SJCRH30 (cell line): ENCODE measurements at regions not wholly inside any gene's neighbourhood (a gene's known extent, or its start where the extent isn't known, plus 50 kb on each side); places are given as distances from the start of the nearest gene placed in this dataset.
"Not testable (repeated sequence)": the region's sequence is repeated elsewhere in the genome, so short reads cannot be mapped to it uniquely, and the experiment has no call there.

ENCODE experiments used
- DNase-seq, 2 experiments: peaks; one replicate each; pipeline ENCODE4 v3.0.0-alpha.2; 2015 to 2020
- H3K27ac ChIP-seq: fragments of 250-450 bp; sonication (Bioruptor Pico); 2 replicates; pipeline ENCODE4 v1.5.1; 2020; ENCODE audit warnings: mild to moderate bottlenecking, moderate library complexity
- H3K27me3 ChIP-seq: fragments of 250-450 bp; sonication (Bioruptor Pico); 2 replicates; pipeline ENCODE4 v1.5.1; 2020; ENCODE audit warnings: mild to moderate bottlenecking, moderate library complexity
- H3K36me3 ChIP-seq: fragments of 250-450 bp; sonication (Bioruptor Pico); 2 replicates; pipeline ENCODE4 v1.5.1; 2020; ENCODE audit warnings: mild to moderate bottlenecking, moderate library complexity
- H3K4me1 ChIP-seq: fragments of 250-450 bp; sonication (Bioruptor Pico); 2 replicates; pipeline ENCODE4 v1.5.1; 2020; ENCODE audit warnings: mild to moderate bottlenecking, moderate library complexity
- H3K4me3 ChIP-seq: fragments of 250-450 bp; sonication (Bioruptor Pico); 2 replicates; pipeline ENCODE4 v1.5.1; 2020; ENCODE audit warnings: mild to moderate bottlenecking, moderate library complexity
- H3K9me3 ChIP-seq: fragments of 250-450 bp; sonication (Bioruptor Pico); replicated peaks from 2 replicates; pipeline ENCODE4 v1.5.1; 2020; ENCODE audit warnings: mild to moderate bottlenecking, moderate library complexity

GRCh38 chr4:59537246-59537886 is 1662.8 kb upstream of the ADGRL3 start:
- Histone ChIP-seq H3K27me3 (no peaks in the 10 kb centered on the region), H3K9me3 (no peaks in the 10 kb centered on the region), H3K4me1 (peaks cover 31% of the 10 kb centered on the region), H3K27ac (no peak overlapping the region), H3K36me3 (no peaks in the 10 kb centered on the region), H3K4me3 (no peak overlapping the region)
- no peak for DNase-seq

- H3K27me3 ChIP-seq: no peaks in the 10 kb centered on the region
- no peaks in the 10 kb centered on the region for H3K9me3 ChIP-seq
- no peak overlapping the region for H3K4me3 ChIP-seq
- H3K4me1 ChIP-seq: peaks cover 25% of the 10 kb centered on the region
- H3K27ac ChIP-seq: no peak overlapping the region
- DNase-seq: no peak
- H3K36me3 ChIP-seq: no peaks in the 10 kb centered on the region
Observed at GRCh38 chr4:59539401-59539800, 1660.7 kb upstream of the ADGRL3 start.

- no peak for DNase-seq
- Histone ChIP-seq H3K27ac (no peak overlapping the region), H3K4me3 (no peak overlapping the region)
Observed at GRCh38 chr4:59540311-59540710, 1659.8 kb upstream of the ADGRL3 start.

GRCh38 chr4:59553063-59553720 is 1646.9 kb upstream of the ADGRL3 start:
- peaks cover 15% of the 10 kb centered on the region for H3K4me1 ChIP-seq
- DNase-seq: peak; percentile 91 to 97
- H3K27ac ChIP-seq: peak overlapping the region; percentile 98
- no peaks in the 10 kb centered on the region for H3K36me3 ChIP-seq
- no peaks in the 10 kb centered on the region for H3K27me3 ChIP-seq
- peak overlapping the region; percentile 43 for H3K4me3 ChIP-seq
- H3K9me3 ChIP-seq: peaks cover 21% of the 10 kb centered on the region; the same call in 1 of the 2 replicates

More at GRCh38 chr4:59540311-59540710, 1659.8 kb upstream of the ADGRL3 start:
- no peaks in the 10 kb centered on the region for H3K27me3 ChIP-seq
- H3K4me1 ChIP-seq: peaks cover 15% of the 10 kb centered on the region
- H3K36me3 ChIP-seq: no peaks in the 10 kb centered on the region
- H3K9me3 ChIP-seq: no peaks in the 10 kb centered on the region

- Histone ChIP-seq H3K36me3 (no peaks in the 10 kb centered on the region), H3K4me3 (peak overlapping the region; percentile 43), H3K27ac (peak overlapping the region; percentile 98), H3K27me3 (no peaks in the 10 kb centered on the region), H3K9me3 (peaks cover 21% of the 10 kb centered on the region; the same call in 1 of the 2 replicates), H3K4me1 (peaks cover 15% of the 10 kb centered on the region)
- DNase-seq: peak; percentile 47 to 85
Observed at GRCh38 chr4:59553721-59554091, 1646.4 kb upstream of the ADGRL3 start.

GRCh38 chr4:59556191-59556590 is 1643.9 kb upstream of the ADGRL3 start:
- H3K4me3 ChIP-seq, H3K36me3 ChIP-seq, H3K27ac ChIP-seq, DNase-seq, H3K27me3 ChIP-seq: not testable (repeated sequence)
- Histone ChIP-seq H3K4me1 (peaks cover 15% of the 10 kb centered on the region), H3K9me3 (peaks cover 21% of the 10 kb centered on the region)

GRCh38 chr4:59560141-59560648 is 1639.9 kb upstream of the ADGRL3 start:
- not testable (repeated sequence) for DNase-seq, H3K4me3 ChIP-seq, H3K27me3 ChIP-seq, H3K4me1 ChIP-seq, H3K36me3 ChIP-seq, H3K27ac ChIP-seq
- H3K9me3 ChIP-seq: peaks cover 16% of the 10 kb centered on the region

- no peaks in the 10 kb centered on the region for H3K36me3 ChIP-seq
Observed at GRCh38 chr4:59565836-59566235, 1634.3 kb upstream of the ADGRL3 start.

GRCh38 chr4:59570860-59571476 is 1629.2 kb upstream of the ADGRL3 start:
- Histone ChIP-seq H3K9me3 (no peaks in the 10 kb centered on the region), H3K27me3 (no peaks in the 10 kb centered on the region), H3K4me1 (peaks cover 11% of the 10 kb centered on the region), H3K4me3 (peak overlapping the region; percentile 44), H3K36me3 (no peaks in the 10 kb centered on the region), H3K27ac (peak overlapping the region; percentile 65)
- DNase-seq: peak; percentile 9 to 67

More at GRCh38 chr4:59565836-59566235, 1634.3 kb upstream of the ADGRL3 start:
- no peaks in the 10 kb centered on the region for H3K27me3 ChIP-seq
- DNase-seq: no peak
- H3K4me1 ChIP-seq: peaks cover 2% of the 10 kb centered on the region
- H3K27ac ChIP-seq: no peak overlapping the region
- H3K9me3 ChIP-seq: no peaks in the 10 kb centered on the region
- H3K4me3 ChIP-seq: no peak overlapping the region

GRCh38 chr4:59571805-59572430 is 1628.2 kb upstream of the ADGRL3 start:
- H3K27ac ChIP-seq: peak overlapping the region; percentile 65
- peak overlapping the region; percentile 44 for H3K4me3 ChIP-seq
- peak; percentile 67 to 88 for DNase-seq
- no peaks in the 10 kb centered on the region for H3K9me3 ChIP-seq
- H3K36me3 ChIP-seq: no peaks in the 10 kb centered on the region
- H3K4me1 ChIP-seq: peaks cover 10% of the 10 kb centered on the region
- no peaks in the 10 kb centered on the region for H3K27me3 ChIP-seq

GRCh38 chr4:59583845-59584568 is 1616.1 kb upstream of the ADGRL3 start:
- peaks cover 4% of the 10 kb centered on the region for H3K9me3 ChIP-seq
- no peak overlapping the region for H3K27ac ChIP-seq
- H3K4me1 ChIP-seq: no peaks in the 10 kb centered on the region
- no peak for DNase-seq
- H3K36me3 ChIP-seq: no peaks in the 10 kb centered on the region
- no peaks in the 10 kb centered on the region for H3K27me3 ChIP-seq
- no peak overlapping the region for H3K4me3 ChIP-seq

GRCh38 chr4:59597536-59598329 is 1602.4 kb upstream of the ADGRL3 start:
- Histone ChIP-seq H3K4me3 (no peak overlapping the region), H3K9me3 (no peaks in the 10 kb centered on the region), H3K27ac (no peak overlapping the region), H3K4me1 (no peaks in the 10 kb centered on the region), H3K27me3 (no peaks in the 10 kb centered on the region), H3K36me3 (no peaks in the 10 kb centered on the region)
- DNase-seq: no peak

- Histone ChIP-seq H3K4me3 (no peak overlapping the region), H3K9me3 (no peaks in the 10 kb centered on the region), H3K27ac (no peak overlapping the region), H3K36me3 (no peaks in the 10 kb centered on the region), H3K27me3 (no peaks in the 10 kb centered on the region), H3K4me1 (no peaks in the 10 kb centered on the region)
- no peak for DNase-seq
Observed at GRCh38 chr4:59598330-59598618, 1601.9 kb upstream of the ADGRL3 start.

GRCh38 chr4:59608466-59608865 is 1591.7 kb upstream of the ADGRL3 start:
- no peaks in the 10 kb centered on the region for H3K36me3 ChIP-seq
- H3K9me3 ChIP-seq: no peaks in the 10 kb centered on the region
- H3K27me3 ChIP-seq: no peaks in the 10 kb centered on the region
- H3K4me3 ChIP-seq: no peak overlapping the region
- no peaks in the 10 kb centered on the region for H3K4me1 ChIP-seq
- H3K27ac ChIP-seq: no peak overlapping the region
- no peak for DNase-seq
